Neutrophil (primary cell): ENCODE measurements at regions not wholly inside any gene's neighbourhood (a gene's known extent, or its start where the extent isn't known, plus 50 kb on each side); places are given as distances from the start of the nearest gene placed in this dataset.

Source experiments
- H3K27ac ChIP-seq: fragments of 200-600 bp; sonication (generic); 2 replicates; pipeline ENCODE4 v1.5.1; 2016; ENCODE audit warnings: mild to moderate bottlenecking, moderate library complexity
- H3K27me3 ChIP-seq: fragments of 200-600 bp; sonication (generic); 2 replicates; pipeline ENCODE4 v1.6.0; 2016; ENCODE audit warnings: mild to moderate bottlenecking
- H3K36me3 ChIP-seq: fragments of 200-600 bp; sonication (generic); 2 replicates; pipeline ENCODE4 v1.5.1; 2017
- H3K4me1 ChIP-seq, 2 experiments: fragments of 200-600 bp in 1 of 2; sonication (generic) in 1 of 2; 1 replicate in 1 of 2; 2 replicates in 1 of 2; pipeline versions ENCODE4 v1.5.1 to v1.6.1; 2013 to 2016; ENCODE audit warnings: low read depth in 1 of 2, low read length in 1 of 2, mild to moderate bottlenecking in 1 of 2, moderate library complexity in 1 of 2; ENCODE audit not compliant: control insufficient read depth in 1 of 2, insufficient read depth in 1 of 2
- H3K4me3 ChIP-seq, 2 experiments: fragments of 200-600 bp in 1 of 2; sonication (generic) in 1 of 2; 1 replicate in 1 of 2; 2 replicates in 1 of 2; pipeline ENCODE4 v1.5.1; 2013 to 2016; ENCODE audit warnings: low read depth in 1 of 2, low read length in 1 of 2, mild to moderate bottlenecking in 1 of 2, moderate library complexity in 1 of 2
- H3K9me3 ChIP-seq: fragments of 200-600 bp; sonication (generic); 2 replicates; pipeline ENCODE4 v1.5.1; 2016
- CTCF ChIP-seq: fragments of 200-600 bp; sonication (generic); IDR thresholded peaks from 2 replicates; pipeline ENCODE4 v1.5.1; 2016; ENCODE audit warnings: antibody characterized with exemption

DNA sequence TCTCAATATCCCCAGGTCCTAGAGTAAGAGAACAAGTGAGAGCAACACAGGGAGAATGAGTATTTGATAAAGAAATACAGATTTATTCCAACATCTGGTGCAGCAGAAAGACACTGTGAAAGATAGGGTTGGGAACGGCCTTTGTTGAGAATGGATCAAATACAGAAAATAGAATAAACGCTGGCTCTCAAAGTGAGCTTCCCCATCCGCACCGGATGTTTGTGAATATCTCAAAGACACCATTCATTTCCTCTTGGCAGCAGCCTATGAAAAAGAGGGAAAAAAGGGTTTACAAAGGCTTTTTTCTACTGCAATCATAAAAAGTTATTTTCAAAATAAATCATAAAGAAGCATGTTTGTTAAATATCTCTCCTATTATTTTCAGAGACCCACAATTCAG lies 279.3 kb downstream of the CASP12 start:
- peak overlapping the region; percentile 40 for H3K27ac ChIP-seq
- peaks cover 0 to 6% of the 10 kb centered on the region in 2 experiments for H3K4me1 ChIP-seq
- H3K27me3 ChIP-seq: no peaks in the 10 kb centered on the region
- no peak for TF ChIP-seq CTCF
- H3K4me3 ChIP-seq: no peak overlapping the region
- H3K36me3 ChIP-seq: no peaks in the 10 kb centered on the region
- no peaks in the 10 kb centered on the region for H3K9me3 ChIP-seq

DNA sequence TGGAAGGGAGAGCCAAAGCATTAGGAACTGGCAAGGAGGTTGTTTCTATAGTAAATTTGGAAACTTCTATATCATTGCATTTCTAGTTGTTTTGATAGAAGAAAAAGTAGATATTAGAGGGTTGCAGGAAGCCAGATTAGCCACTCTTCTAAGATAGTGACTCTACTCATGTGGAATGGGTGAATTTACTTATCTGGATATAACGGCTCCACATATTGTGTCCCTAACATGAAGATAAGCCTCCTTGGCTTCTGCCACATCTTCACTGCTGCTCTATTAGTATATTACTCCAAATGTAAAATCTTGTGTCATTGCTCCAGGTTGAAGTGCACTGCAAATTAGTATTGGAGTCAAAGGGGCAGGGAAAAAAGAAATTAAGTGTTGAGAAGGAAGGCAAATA lies 283.3 kb downstream of the CASP12 start:
- no peak overlapping the region for H3K4me3 ChIP-seq
- H3K36me3 ChIP-seq: no peaks in the 10 kb centered on the region
- peaks cover 0 to 6% of the 10 kb centered on the region in 2 experiments for H3K4me1 ChIP-seq
- no peaks in the 10 kb centered on the region for H3K27me3 ChIP-seq
- no peak overlapping the region for H3K27ac ChIP-seq
- H3K9me3 ChIP-seq: no peaks in the 10 kb centered on the region
- TF ChIP-seq CTCF: no peak

- Histone ChIP-seq H3K4me1 (peaks cover 0 to 6% of the 10 kb centered on the region in 2 experiments), H3K36me3 (no peaks in the 10 kb centered on the region), H3K9me3 (no peaks in the 10 kb centered on the region), H3K27ac (no peak overlapping the region), H3K4me3 (no peak overlapping the region), H3K27me3 (no peaks in the 10 kb centered on the region)
- no peak for TF ChIP-seq CTCF
Observed at GRCh38 chr11:104614117-104614680, 284.1 kb downstream of the CASP12 start.

- Histone ChIP-seq H3K4me3 (no peak overlapping the region), H3K27ac (no peak overlapping the region)
Observed at GRCh38 chr11:104610635-104611034, 287.6 kb downstream of the CASP12 start.

GRCh38 chr11:104609311-104610085 lies 288.8 kb downstream of the CASP12 start:
- TF ChIP-seq CTCF: no peak
- H3K9me3 ChIP-seq: no peaks in the 10 kb centered on the region
- no peaks in the 10 kb centered on the region for H3K27me3 ChIP-seq
- no peak overlapping the region for H3K4me3 ChIP-seq
- no peaks in the 10 kb centered on the region for H3K4me1 ChIP-seq
- H3K27ac ChIP-seq: no peak overlapping the region
- H3K36me3 ChIP-seq: no peaks in the 10 kb centered on the region

More at GRCh38 chr11:104610635-104611034, 287.6 kb downstream of the CASP12 start:
- Histone ChIP-seq H3K36me3 (no peaks in the 10 kb centered on the region), H3K27me3 (no peaks in the 10 kb centered on the region), H3K9me3 (no peaks in the 10 kb centered on the region), H3K4me1 (no peaks in the 10 kb centered on the region)
- no peak for TF ChIP-seq CTCF
